NCI-H2029 (cell line): ENCODE measurements at regions not wholly inside any gene's neighbourhood (a gene's known extent, or its start where the extent isn't known, plus 50 kb on each side); places are given as distances from the start of the nearest gene placed in this dataset.

ENCODE experiments used
- DNase-seq: peaks from one replicate; lab custom pipeline; 2025; lab: John Stamatoyannopoulos, UW

- DNase-seq: no peak
Observed at GRCh38 chr6:102402635-102403329, 1009.3 kb downstream of the GRIK2 start.

- DNase-seq: no peak
Observed at GRCh38 chr6:102398788-102399390, 1005.4 kb downstream of the GRIK2 start.

GRCh38 chr6:102390541-102390940 lies 997.0 kb downstream of the GRIK2 start:
- no peak for DNase-seq

DNA sequence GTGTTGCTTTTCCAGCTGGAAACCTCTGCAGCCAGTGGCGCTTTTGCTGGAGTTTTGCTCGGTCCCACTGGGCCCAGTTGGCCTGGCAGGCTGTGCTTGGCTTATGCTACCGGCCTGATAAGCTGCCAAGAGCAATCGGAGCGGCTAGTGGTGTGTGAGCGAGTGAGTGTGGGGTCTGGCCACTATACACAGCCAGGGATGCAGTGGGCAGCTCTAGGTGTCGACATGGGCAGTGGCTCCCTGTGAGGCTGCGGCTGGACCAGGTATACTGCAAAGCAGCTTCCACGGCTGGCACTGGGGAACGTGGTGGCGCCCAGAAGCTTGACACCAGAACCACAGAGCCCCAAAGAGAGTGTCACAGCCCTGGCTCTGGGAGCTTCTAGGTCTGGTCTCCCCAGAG lies 996.5 kb downstream of the GRIK2 start:
- DNase-seq: no peak

GRCh38 chr6:102387326-102388033 lies 994.0 kb downstream of the GRIK2 start:
- no peak for DNase-seq

DNA sequence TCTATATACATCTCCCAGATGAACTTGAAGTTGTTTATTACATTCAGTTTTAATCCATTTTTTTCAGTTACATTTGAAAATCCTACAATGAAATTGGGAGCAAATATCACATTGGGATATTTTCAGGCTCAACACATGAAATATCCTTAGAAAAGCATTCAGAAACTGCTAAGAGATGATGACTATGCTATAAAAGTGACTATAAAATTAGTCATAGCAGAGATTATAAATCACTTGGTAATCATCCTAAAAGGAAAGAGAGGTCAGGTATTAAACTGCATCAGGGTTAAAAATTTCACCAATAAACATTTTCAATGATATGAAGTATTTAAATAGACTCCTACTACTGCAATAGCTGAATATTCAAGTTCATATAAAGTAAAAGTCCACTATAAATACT lies 987.7 kb downstream of the GRIK2 start:
- no peak for DNase-seq

- DNase-seq: no peak
Observed at GRCh38 chr6:102356170-102356569, 962.7 kb downstream of the GRIK2 start.

DNA sequence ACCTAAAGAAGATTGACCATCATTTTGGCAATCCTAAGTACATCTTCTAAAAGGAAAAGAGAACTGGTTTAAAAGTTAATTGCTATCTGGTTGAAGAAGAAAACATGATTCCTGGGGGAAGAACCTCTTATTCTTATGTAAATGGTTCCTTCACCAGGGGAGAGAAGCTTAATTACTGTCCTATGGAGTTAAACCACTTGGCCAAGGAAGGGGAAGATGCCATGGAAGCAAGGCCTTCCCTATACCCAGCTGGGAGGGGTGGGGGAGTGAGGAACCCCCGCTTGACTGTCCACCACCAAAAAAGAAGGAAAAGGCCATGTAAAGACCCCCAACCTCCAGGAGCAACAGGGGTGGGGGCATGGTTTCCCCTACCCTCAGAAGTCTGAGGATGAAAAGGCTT lies 962.1 kb downstream of the GRIK2 start:
- no peak for DNase-seq

DNA sequence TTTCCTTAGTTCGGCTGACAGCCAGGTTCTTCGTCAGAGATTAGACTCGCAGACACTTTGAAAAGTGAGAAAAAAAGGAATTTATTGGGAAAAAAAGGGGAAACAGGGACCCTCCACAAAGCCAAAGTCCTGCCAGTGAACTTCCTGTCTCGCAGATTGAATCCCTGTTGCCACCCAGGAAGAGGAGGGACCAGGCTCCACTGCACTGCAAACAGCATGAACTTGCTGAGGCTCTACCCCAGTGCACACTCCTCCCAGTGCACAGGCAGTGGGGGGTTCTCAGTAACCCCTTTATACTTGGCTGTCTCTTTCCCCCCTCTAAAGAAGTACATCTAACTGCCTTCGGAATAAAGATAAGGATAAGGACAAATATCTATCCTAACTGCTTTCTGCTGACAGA lies 959.0 kb downstream of the GRIK2 start:
- no peak for DNase-seq

DNA sequence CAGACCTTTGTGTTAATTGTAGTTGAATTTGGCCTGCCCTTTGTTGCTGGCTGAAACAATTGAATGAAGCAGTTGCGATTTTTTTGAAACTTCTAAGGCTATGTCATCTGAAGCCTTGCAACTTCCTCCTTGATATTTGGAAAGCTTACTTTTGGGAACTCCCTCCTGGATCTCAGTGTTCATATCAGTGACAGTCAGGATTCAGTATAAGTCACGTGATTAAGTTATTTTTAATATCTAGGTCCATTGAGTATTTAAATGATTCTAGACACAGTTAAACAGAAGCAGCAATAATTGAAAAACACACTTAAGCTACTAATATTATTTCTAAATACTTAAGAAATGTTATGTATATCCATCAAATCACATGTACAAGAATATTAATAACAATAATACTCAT lies 951.3 kb downstream of the GRIK2 start:
- no peak for DNase-seq

GRCh38 chr6:102340311-102340710 lies 946.8 kb downstream of the GRIK2 start:
- no peak for DNase-seq

GRCh38 chr6:102333736-102334135 lies 940.2 kb downstream of the GRIK2 start:
- no peak for DNase-seq

GRCh38 chr6:102327697-102328225 lies 934.3 kb downstream of the GRIK2 start:
- DNase-seq: no peak

- no peak for DNase-seq
Observed at GRCh38 chr6:102313699-102314098, 920.2 kb downstream of the GRIK2 start.

- DNase-seq: no peak
Observed at GRCh38 chr6:102309700-102310099, 916.2 kb downstream of the GRIK2 start.

DNA sequence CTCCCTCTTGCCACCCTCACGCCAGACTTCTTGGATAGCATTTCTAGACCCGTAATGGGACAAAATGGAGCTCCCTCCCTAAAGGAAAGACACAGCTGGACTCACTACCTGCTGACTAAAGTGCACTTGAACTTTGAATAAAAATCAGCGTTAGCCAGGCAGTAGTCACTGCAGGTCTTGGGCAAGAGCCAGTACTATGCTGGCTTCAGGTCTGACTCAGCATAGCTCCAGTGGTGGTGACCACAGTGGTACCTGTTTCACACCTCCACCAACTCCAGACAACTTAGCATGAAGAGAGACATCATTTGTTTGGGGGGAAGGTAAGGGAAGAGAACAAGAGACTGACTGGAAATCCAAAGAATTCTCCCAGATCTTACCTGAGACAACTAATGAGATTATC lies 906.8 kb downstream of the GRIK2 start:
- DNase-seq: no peak

DNA sequence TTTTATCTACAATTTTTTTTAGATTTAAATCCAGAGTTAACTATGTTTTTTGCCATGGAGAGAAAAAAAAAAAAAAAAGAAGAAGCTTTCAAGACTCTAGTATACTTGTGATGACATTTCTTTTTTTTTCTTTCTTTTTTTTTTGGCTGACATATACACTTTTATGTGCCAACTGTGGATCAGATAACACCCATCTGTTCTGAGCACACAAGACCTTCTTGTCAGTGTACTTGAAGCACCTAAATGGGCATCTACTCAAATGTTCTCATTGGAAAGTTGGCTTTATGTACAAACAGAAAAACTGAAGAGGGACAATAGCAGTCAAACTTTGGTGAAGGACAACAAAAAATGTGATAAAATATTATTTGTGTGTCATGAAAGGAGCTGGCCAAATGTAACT lies 904.5 kb downstream of the GRIK2 start:
- DNase-seq: no peak
